WTC11 (cell line): ENCODE measurements at regions not wholly inside any gene's neighbourhood (a gene's known extent, or its start where the extent isn't known, plus 50 kb on each side); places are given as distances from the start of the nearest gene placed in this dataset.

Experiments used
- ATF1 ChIP-seq: sonication (generic); formaldehyde crosslinking; IDR thresholded peaks from 2 replicates; pipeline ENCODE4 v1.8.1; 2023; ENCODE audit warnings: mild to moderate bottlenecking, moderate library complexity, missing genetic modification reagents
- ESRRA ChIP-seq: sonication (generic); formaldehyde crosslinking; IDR thresholded peaks from 2 replicates; pipeline ENCODE4 v1.8.1; 2022; ENCODE audit warnings: mild to moderate bottlenecking, missing genetic modification reagents, borderline replicate concordance
- GABPB1 ChIP-seq: sonication (generic); formaldehyde crosslinking; IDR thresholded peaks from 2 replicates; pipeline ENCODE4 v1.8.1; 2023; ENCODE audit warnings: mild to moderate bottlenecking, missing genetic modification reagents
- HMGXB4 ChIP-seq: sonication (generic); formaldehyde crosslinking; IDR thresholded peaks from 2 replicates; pipeline ENCODE4 v1.8.1; 2023; ENCODE audit warnings: mild to moderate bottlenecking, moderate library complexity, missing genetic modification reagents
- NR3C1 ChIP-seq: sonication (generic); formaldehyde crosslinking; conservative IDR thresholded peaks from 2 replicates; pipeline ENCODE4 v1.8.1; 2023; ENCODE audit warnings: low read depth, mild to moderate bottlenecking, missing genetic modification reagents
- TP53 ChIP-seq: sonication (generic); formaldehyde crosslinking; IDR thresholded peaks from 2 replicates; pipeline ENCODE4 v1.8.1; 2023; ENCODE audit warnings: mild to moderate bottlenecking, missing genetic modification reagents
- ZNF121 ChIP-seq: sonication (generic); formaldehyde crosslinking; IDR thresholded peaks from 2 replicates; pipeline ENCODE4 v1.8.0; 2023; ENCODE audit warnings: missing genetic modification reagents
- TF ChIP-seq, protein P1 (sequence below): fragments of 200-600 bp; IDR thresholded peaks from 2 replicates; pipeline ENCODE4 v1.8.0; 2022; ENCODE audit warnings: antibody characterized with exemption
- TF ChIP-seq, protein P2 (sequence below): sonication (generic); formaldehyde crosslinking; IDR thresholded peaks from 2 replicates; pipeline ENCODE4 v1.8.1; 2023; ENCODE audit warnings: mild to moderate bottlenecking, missing genetic modification reagents, moderate library complexity
- TF ChIP-seq, protein P3 (sequence below): sonication (generic); formaldehyde crosslinking; IDR thresholded peaks from 2 replicates; pipeline ENCODE4 v1.8.0; 2022; ENCODE audit warnings: mild to moderate bottlenecking, missing genetic modification reagents
- TF ChIP-seq, protein P4 (sequence below): sonication (generic); formaldehyde crosslinking; IDR thresholded peaks from 2 replicates; pipeline ENCODE4 v1.8.0; 2023; ENCODE audit warnings: missing genetic modification reagents

- TF ChIP-seq, protein P1, sequence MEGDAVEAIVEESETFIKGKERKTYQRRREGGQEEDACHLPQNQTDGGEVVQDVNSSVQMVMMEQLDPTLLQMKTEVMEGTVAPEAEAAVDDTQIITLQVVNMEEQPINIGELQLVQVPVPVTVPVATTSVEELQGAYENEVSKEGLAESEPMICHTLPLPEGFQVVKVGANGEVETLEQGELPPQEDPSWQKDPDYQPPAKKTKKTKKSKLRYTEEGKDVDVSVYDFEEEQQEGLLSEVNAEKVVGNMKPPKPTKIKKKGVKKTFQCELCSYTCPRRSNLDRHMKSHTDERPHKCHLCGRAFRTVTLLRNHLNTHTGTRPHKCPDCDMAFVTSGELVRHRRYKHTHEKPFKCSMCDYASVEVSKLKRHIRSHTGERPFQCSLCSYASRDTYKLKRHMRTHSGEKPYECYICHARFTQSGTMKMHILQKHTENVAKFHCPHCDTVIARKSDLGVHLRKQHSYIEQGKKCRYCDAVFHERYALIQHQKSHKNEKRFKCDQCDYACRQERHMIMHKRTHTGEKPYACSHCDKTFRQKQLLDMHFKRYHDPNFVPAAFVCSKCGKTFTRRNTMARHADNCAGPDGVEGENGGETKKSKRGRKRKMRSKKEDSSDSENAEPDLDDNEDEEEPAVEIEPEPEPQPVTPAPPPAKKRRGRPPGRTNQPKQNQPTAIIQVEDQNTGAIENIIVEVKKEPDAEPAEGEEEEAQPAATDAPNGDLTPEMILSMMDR, result no peak
- TF ChIP-seq TP53 (CRISPR knock-in tag) (no peak), HMGXB4 (no peak), ATF1 (CRISPR knock-in tag) (no peak), ESRRA (no peak), GABPB1 (no peak), NR3C1 (CRISPR knock-in tag) (no peak), ZNF121 (no peak)
- TF ChIP-seq, protein P2, sequence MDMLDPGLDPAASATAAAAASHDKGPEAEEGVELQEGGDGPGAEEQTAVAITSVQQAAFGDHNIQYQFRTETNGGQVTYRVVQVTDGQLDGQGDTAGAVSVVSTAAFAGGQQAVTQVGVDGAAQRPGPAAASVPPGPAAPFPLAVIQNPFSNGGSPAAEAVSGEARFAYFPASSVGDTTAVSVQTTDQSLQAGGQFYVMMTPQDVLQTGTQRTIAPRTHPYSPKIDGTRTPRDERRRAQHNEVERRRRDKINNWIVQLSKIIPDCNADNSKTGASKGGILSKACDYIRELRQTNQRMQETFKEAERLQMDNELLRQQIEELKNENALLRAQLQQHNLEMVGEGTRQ (CRISPR knock-in tag), result no peak
- TF ChIP-seq, protein P3, sequence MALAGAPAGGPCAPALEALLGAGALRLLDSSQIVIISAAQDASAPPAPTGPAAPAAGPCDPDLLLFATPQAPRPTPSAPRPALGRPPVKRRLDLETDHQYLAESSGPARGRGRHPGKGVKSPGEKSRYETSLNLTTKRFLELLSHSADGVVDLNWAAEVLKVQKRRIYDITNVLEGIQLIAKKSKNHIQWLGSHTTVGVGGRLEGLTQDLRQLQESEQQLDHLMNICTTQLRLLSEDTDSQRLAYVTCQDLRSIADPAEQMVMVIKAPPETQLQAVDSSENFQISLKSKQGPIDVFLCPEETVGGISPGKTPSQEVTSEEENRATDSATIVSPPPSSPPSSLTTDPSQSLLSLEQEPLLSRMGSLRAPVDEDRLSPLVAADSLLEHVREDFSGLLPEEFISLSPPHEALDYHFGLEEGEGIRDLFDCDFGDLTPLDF (CRISPR knock-in tag), result no peak
- TF ChIP-seq, protein P4, sequence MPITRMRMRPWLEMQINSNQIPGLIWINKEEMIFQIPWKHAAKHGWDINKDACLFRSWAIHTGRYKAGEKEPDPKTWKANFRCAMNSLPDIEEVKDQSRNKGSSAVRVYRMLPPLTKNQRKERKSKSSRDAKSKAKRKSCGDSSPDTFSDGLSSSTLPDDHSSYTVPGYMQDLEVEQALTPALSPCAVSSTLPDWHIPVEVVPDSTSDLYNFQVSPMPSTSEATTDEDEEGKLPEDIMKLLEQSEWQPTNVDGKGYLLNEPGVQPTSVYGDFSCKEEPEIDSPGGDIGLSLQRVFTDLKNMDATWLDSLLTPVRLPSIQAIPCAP, result no peak
Observed at GRCh38 chr5:29469581-29469980, 1723.9 kb upstream of the CDH6 start.
